GM21526 (cell line): ENCODE measurements at regions not wholly inside any gene's neighbourhood (a gene's known extent, or its start where the extent isn't known, plus 50 kb on each side); places are given as distances from the start of the nearest gene placed in this dataset.

Source experiments
- ATAC-seq: cut with Tn5 transposase; IDR thresholded peaks from one replicate; pipeline ENCODE4 v1.9.1; 2021; ENCODE audit warnings: moderate library complexity; ENCODE audit not compliant: unreplicated experiment, low FRiP score

DNA sequence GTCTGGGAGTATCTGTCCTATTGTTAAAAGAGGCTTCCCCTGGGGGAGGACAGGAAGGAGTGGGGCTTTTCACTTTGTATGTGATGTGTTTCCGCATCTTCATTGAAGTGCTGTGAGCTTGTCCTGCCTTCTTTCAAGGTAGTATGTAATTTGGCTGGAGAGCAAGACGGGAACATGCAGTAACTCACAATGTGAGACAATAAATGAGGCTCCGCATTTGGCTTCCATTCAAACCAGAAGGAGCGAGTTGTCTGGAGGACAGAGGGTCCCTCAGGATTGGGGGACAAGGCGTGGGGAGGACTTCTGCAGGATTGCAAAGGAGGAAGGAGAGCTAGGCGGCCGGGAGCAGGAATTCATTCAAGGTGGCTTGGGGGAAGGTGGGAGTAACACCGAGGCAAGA, 203.5 kb downstream of the RBFOX3 start:
- ATAC-seq = no peak

DNA sequence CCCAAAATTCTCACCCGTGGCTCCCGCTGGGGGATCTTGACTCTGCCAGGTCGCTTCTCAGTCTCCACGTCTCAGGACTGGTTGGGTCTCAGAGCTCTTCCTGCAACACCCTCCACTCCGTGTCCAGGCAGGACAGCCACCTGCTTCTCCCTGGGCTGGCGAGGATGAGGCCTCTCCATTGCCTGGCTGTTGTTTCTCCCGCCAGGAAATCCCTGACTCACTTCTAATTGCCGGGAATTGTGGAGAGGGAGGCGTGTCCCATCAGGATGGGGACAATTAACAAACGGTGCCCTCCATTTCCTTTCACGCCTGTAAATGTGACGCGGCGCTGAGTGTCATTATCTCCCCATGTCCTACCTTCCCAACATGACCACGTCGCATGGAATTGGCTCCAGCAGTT, 204.5 kb downstream of the RBFOX3 start:
- no peak for ATAC-seq

DNA sequence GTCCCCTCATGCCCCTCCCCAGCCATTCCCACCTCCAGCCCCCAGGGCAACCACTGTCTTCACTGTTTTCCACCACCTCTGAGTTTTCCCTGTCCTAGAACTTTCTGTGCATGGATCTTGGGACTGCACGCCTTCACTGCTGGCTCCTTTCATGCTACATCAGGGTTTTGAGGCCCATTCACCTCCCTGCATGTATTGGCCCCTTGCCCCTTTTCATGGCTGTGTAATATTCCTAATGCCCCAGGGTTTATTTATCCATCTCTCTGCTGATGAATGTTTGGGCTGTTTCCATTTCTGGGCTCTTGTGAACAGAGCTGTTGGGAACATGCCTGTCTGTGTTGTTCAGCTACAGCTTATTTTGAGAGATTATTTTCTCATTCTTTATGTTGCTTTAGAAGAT, 205.0 kb downstream of the RBFOX3 start:
- no peak for ATAC-seq

DNA sequence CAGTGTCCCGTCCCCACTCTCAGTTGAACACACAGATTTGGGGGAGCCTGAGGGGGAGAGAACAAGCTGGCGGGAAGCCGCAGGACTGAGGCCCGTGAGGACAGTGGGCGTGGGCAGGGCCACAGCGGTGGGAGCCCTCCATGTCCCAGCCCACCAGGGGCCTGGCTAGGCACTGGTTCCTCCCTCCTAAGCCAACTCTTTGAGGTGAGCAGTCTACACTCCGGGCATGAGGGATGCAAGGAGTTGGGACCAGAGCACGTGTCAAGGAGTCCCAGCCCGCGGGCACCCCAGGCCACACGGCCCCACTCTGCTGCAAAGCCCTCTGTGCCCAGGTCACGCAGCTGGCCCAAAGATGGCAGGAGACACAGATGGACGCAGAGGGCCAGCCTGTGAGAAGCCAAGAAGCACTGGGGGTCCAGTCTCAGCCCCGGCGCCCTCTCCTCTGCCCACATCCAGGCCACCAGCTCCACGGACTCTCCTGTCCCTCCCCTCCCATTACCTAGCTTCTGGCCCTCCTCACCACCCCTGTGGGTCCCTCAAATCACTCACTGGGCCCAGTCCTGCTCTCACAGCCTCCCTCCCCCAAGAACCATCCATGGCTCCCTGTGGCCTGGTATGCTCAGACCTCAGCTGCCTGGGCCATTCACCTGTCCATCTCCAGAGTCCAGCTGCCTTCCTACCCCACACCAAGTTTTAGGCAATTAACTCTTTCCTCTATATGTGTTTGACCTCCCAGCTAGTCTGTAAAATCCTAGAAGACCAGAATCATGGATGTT, 206.5 kb downstream of the RBFOX3 start:
- no peak for ATAC-seq

DNA sequence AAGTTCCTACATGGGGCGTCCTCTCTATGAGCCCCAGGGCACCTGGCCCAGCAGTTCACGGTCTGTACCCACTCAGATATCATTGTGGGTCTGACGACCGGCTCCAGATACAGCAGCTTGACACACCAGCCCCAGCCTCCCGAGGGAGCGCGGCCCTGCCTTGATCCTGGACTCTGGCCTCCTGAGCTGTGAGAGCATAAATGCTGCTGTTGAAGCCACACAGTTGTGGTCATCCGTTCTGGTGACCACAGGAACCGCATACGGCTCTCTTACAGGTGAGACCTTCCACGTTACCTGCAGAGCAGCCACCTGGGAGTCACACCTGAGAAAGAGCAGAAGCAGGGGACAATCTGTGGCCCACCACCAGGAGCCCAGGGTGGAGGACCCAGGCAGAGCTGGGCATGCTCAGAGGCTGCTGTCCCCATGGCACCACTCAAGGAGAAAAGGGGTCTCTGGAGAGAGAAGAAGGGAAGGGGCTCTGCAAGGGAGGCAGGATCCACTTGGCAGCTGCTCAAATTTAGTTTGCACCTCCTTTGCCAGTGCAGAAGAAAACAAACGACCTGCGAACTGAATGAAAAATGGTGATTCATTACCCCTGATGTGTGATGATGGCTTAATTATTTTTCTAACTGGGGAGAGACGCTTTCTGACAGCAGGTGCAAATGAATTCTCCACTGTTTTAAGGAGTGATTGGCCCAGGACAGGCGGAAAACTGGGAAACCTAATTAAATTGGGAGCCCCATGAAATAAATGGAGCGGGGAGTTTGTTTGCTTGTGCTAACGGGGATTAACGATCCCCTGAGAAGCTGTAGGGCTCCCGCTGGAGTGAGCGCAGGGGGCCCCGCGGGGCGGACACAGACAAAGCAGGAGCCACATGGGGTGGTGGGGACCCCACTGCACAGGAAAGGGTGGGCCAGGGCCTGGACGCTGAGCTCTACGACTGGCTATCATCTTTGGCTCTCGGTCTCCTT, 208.9 kb downstream of the RBFOX3 start:
- ATAC-seq = no peak

DNA sequence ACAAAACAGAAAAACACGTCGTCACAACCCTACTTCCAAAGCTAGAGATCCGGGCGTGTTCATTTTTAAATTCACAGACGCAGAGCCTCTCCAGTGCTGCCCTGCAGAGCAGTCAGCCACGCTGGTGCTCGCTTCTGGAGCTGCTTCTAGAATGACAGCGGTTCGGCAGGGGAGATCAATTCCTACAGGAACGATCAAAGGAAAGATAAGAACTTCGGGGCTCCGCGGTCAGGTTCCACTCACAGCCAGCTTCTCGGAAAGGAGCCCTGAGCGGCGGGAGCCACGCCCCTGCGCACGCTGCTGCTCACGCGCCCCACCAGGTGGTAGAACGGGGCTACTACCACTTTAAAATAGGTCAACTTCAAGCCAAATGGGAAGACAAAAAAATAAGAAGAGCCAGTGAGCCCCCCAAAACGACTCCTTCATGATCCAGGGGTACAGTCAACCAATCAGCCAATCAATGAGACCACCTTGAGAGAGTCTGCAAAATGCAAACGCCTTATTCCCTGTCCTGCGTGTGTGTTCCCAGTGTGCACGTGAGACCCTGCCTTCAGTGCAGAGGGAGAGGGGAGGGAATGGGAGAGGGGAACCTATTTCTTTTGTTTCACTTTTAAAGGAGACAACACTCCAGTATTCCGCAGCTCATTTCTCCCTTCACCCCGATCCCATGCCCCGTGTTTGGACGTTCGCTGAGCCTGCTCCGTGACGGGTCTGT, 209.7 kb downstream of the RBFOX3 start:
- ATAC-seq = no peak

DNA sequence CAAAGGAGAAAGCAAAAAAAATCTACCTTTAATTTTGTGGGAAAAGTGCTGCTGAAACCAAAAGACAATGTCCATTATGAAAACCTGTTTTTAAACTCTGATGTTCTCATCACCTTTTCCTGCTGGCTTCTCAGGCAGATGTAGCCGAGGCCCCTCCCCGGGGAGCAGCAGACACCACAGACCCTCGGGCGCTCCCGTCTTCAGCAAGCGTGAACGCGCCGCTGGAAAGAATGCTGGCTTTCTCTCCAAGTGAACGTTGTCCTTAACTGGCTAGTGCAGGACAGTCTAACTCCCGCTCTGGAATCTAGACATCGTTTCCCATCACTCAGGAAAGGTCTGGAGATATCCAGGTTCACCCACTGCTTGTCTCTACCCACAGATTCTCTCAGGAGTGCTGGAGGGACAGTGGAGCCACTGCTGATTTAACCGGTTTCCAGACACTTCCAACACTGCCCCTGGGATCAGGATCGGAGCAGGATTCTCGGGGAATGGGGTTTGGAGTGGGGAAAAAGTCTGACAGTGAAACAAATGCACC, 211.2 kb downstream of the RBFOX3 start:
- no peak for ATAC-seq

DNA sequence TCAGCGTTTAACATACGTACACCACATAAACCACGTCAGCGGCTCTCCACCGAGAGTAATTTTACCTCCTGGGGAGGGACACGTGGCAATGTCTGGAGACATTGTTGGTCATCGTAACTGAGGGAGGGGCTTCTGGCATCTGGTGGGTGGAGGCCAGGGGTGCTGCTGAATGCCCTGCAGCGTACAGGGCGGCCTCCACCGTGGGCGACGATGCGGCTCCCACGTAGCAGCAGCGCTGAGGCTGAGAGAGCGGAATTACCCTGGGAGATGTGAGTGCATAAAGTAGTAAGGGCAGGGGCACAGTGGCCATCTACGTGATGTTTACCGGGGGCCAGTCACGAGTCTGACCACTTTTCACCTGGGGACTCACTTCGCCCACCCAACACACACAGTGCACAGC, 212.4 kb downstream of the RBFOX3 start:
- no peak for ATAC-seq

DNA sequence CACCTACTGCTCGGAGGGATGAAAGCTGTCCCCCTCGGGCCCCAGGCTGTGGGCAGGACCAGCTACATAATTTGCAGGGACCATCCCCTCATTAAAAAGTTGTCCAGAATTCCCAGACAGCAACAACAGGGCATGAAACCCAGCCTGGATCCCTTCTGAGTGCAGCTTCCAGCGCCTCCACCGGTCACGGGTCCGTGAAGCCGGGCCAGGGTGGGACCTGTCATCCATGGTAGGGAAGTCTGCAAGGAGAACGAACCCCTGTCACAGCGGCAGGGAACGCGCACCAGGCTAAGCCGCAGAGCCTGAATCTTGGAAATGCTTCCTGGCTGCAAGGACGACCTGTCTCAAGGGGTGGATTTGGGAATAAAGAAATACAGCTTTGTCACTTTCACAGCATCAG, 214.2 kb downstream of the RBFOX3 start:
- ATAC-seq = no peak

DNA sequence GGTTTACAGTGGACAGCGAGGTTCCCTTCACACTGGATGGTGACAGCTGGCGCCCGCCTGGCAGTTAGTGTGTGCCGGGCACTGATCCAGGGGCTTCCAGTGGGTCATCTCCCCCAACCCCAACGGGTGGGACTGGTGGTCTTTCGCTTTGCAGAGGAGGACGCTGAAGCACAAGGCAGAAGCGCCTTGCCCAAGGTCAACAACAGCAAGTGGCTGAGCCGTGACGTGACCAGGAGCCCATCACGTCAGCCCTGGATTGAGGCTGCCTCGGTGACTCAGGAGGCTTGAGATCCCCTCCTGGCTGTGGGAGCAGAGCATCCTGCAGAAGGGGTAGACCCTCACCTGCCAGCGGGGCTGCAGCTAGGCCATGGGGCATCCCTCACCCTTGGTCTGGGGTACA, 215.3 kb downstream of the RBFOX3 start:
- ATAC-seq = no peak

DNA sequence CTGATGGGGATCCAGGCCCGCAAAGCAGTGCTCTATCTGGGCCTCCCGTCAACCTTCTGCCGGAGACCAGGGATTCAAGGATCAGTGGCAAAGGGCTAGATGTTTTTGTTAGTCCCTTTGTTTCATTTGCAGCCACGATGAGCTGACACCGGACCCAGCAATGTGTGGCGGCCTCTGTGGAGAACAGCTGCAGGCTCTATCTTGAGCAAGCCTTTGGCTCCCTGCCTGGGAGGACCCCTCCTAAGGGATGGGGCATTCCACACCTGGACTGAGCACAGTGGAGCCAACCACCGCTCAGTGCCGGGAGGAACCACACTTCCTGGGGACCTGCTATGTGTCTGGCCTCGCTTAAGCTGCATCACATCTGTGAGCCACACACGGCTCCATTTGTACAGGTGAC, 215.8 kb downstream of the RBFOX3 start:
- ATAC-seq = no peak

DNA sequence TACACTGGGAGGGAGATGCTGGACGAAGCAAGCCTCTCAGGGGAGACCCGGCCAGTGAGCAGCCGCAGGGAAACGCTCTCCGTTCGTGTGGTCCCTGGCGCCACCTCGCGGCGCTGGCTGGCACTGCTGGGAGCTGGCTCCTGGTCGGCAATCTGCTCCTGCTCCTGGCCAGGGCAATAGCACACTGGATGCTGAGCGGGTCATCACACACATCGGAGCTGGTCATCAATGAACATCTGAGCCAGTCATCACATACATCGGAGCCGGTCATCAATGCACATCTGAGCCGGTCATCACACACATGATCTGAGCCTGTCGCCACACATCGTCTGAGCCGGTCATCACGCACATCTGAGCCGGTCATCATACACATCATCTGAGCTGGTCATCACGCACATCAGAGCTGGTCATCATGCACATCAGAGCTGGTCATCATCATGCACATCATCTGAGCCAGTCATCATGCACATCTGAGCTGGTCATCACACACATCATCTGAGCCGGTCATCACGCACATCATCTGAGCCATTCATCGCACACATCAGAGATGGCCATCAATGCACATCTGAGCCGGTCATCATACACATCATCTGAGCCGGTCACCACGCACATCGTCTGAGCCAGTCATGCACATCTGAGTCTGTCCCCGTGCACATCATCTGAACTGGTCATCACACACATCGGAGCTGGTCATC, 217.3 kb downstream of the RBFOX3 start:
- no peak for ATAC-seq

DNA sequence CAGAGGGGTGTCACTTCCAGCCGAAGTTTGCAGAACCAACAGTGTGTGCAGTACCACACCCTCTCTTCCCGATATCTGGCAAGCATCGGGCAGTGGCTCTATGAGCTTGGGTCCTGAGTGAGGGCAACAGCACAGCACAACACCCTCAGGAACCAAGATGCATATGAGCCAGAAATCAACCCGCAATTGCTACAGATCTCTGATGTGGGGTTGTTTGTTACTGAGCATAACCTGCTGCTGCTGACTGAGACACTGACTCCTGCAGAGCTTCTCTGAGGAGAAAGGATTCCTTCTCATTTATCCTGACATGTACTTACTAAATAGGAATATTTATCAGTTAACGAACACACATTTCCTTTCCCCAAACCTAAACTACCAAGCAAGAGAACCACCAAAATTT, 218.3 kb downstream of the RBFOX3 start:
- ATAC-seq = no peak

DNA sequence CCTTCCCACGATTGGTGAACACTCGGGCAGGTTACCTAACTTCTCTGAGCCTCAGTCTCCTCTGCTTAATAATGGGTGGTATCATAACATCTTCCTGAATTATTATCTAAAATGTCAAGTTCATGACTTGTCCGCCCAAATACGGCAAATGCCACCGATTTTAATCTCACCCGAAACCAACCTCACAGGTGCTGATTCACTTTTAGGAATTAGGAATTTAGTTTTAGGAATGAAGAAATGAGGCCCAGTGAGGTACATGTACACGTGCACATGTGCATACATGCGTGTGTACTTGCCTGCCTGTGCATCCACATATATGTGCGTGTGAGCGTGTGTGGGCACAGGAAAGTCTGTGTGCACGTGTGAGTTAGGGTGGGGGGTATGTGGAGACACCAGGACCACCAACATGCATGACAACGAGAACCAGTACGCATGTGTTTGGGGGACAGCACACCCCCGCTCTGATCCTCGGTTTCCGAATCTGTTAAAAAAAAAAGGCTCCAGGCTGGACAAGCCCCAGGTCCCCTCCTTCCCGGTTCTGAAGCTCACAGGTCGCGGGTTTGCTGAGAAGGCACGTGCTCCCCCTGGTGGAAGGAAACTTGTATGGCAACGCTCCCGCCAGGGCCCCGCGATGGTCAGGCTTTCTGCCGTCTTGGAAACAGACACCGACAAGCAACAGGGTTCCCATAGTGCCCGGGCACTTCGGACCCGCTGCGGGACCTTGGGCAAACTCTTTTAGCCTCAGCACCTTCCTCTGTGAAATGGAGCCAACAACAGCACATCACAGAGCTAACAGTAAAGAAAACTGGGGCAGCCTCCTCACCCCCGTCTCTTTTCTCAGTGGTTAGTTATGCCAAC, 219.2 kb downstream of the RBFOX3 start:
- no peak for ATAC-seq

DNA sequence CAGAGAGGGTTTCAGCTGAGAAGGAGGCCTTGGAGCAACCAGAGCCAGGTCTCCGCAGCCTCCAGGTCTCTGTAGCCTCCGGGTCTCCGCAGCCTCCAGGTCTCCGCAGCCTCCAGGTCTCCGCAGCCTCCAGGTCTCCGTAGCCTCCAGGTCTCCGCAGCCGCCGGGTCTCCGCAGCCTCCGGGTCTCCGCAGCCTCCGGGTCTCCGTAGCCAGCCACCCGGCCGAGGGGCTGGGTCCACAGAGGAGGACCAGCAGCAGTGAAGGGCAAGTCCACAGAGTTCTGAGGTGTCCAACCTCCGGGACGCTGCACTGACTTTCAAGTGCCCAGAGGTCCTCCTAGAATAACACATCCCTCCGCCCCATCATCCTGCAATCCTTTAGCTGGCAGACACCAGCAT, 221.0 kb downstream of the RBFOX3 start:
- no peak for ATAC-seq

DNA sequence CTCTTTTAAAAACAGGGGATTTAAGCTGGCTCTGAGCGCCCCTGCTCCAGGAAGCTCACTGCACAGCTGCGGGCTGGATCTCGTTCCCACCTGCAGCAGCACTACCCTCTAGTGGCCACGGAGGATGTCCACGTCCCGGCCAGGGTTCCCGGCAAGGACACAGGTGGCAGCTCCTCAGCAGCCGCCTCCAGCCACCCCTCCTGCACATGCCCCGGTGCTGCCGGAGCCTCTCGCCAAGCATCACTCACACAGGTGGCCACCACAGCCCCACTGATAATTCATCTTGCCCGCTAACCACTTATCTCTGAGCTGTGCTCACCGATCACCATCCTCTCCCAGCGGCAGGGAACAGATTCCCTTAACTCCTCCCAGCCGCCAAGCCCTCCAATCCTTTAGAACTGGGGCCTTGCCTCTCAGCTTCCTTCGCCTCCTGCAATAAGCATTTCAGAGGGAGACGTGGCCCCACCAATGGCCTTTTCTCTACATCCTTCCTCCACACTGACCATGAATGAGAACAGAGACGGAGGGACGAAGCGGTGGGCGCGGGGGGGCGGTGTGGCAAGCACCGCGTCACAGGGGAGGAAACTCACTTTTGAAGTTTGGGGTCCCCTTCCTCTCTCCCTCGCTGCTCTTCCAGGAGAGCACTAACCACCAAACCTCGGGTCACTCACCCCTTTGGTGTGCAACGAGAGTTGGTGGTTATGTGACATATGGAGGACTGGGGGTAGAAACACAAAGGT, 222.1 kb downstream of the RBFOX3 start:
- ATAC-seq = no peak

DNA sequence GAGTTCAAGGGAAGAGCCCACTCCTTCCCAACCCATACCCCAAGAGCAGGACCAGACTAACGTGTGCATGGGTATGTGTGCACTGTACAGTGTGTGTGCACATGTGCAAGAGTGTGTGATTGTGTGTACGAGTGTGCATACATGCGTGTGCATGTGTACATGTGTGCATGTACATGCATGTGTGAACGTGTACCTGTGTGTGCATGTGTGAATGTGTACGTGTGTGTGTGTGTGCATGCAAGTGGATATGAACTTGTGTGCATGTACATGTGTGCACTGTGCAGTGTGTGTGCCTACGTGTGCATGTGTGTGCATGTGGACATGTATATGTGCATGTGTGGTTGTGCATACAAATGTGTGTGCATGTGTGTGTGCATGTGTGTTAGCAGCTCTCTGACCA, 223.1 kb downstream of the RBFOX3 start:
- no peak for ATAC-seq

DNA sequence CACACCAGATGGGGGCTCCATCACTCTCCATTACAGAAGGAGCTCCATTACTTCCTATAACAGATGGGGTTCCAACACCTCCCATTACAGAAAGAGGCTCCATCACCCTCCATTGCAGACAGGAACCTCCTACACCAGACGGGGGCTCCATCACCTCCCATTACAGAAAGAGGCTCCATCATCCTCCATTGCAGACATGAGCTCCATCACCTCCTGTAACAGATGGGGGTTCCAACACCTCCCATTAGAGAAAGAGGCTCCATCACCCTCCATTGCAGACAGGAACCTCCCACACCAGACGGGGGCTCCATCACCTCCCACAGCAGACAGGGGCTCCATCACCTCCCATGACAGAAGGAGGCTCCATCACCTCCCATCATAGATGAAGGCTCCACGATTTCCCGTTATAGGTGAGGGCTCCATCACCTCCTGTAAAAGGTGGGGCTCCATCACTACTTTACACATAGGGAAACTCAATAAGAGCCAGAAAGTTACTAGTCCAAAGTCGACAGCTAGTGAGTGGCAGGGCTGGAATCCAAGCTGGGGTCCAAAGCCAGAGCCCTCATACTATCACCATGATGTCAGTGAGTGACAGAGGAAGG, 224.8 kb downstream of the RBFOX3 start:
- ATAC-seq = no peak
